Prostate gland (tissue), 2 donors: ENCODE measurements at regions not wholly inside any gene's neighbourhood (a gene's known extent, or its start where the extent isn't known, plus 50 kb on each side); places are given as distances from the start of the nearest gene placed in this dataset.

Experiments used
- POLR2AphosphoS5 ChIP-seq: sonication (generic); formaldehyde crosslinking; IDR thresholded peaks from one replicate; pipeline ENCODE4 v1.6.1; 2017; ENCODE audit warnings: antibody characterized with exemption
- TF ChIP-seq, protein P1 (sequence below), 4 experiments: fragments of 200-600 bp in 2 of 4; fragments of 450-650 bp in 2 of 4; sonication (generic) in 2 of 4; IDR thresholded peaks; 1 replicate in 3 of 4; 2 replicates in 1 of 4; pipeline ENCODE4 v1.5.1; 2016 to 2019; ENCODE audit warnings: antibody characterized with exemption in 4 of 4, mild to moderate bottlenecking in 2 of 4, moderate library complexity in 2 of 4

DNA sequence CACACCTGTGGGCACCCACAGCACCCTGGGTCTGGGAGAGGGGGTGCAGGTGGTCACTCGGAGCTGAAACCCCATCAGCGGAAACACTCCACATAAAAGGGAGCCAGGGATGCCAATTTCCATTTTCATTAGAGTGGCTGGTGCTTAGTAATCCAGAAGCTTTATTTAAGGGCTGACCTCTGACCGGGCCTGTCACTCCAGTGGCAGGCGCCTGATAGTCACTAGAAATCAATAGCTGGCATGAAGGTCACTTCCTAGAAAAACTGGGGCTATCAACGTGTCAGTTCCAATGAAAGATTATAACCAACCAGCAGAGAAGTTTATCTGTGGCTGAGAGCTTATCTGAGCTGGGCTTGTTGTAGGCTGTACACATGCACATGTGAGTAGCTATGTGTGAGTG lies 333.7 kb upstream of the SKOR2 start:
- TF ChIP-seq, protein P1, sequence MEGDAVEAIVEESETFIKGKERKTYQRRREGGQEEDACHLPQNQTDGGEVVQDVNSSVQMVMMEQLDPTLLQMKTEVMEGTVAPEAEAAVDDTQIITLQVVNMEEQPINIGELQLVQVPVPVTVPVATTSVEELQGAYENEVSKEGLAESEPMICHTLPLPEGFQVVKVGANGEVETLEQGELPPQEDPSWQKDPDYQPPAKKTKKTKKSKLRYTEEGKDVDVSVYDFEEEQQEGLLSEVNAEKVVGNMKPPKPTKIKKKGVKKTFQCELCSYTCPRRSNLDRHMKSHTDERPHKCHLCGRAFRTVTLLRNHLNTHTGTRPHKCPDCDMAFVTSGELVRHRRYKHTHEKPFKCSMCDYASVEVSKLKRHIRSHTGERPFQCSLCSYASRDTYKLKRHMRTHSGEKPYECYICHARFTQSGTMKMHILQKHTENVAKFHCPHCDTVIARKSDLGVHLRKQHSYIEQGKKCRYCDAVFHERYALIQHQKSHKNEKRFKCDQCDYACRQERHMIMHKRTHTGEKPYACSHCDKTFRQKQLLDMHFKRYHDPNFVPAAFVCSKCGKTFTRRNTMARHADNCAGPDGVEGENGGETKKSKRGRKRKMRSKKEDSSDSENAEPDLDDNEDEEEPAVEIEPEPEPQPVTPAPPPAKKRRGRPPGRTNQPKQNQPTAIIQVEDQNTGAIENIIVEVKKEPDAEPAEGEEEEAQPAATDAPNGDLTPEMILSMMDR (IDR thresholded peaks at IDR 0.05): no peak
- no peak for TF ChIP-seq POLR2AphosphoS5
